K562 (cell line): ENCODE measurements at regions not wholly inside any gene's neighbourhood (a gene's known extent, or its start where the extent isn't known, plus 50 kb on each side); places are given as distances from the start of the nearest gene placed in this dataset.

ENCODE experiments used
- ATAC-seq: fragments of 200-7000 bp; cut with Tn5 transposase; 3 replicates; pipeline ENCODE4 v1.9.1; 2020; ENCODE audit warnings: moderate library complexity
- BruUV-seq: library from RNA; stranded (reverse); fragments of 400-500 nt; replicated peaks from 2 replicates; lab custom pipeline; 2021; lab: Mats Ljungman, UMichigan
- CTCF ChIA-PET: fragments of 300-600 bp; formaldehyde crosslinking; extraction: SDS; loops from one replicate; lab custom pipeline; 2021; ENCODE audit warnings: low intra/inter-chr PET ratio; lab: Yijun Ruan, JAX
- POLR2A ChIA-PET: fragments of 300-600, 350-650 bp; sonication (Branson Sonifier 250); formaldehyde crosslinking; extraction: SDS; loops from one replicate; lab custom pipeline; 2021; ENCODE audit warnings: antibody characterized with exemption, inconsistent platforms; lab: Yijun Ruan, JAX
- DNase-seq, 4 experiments: peaks; one replicate each; pipeline versions ENCODE4 v3.0.0 to v3.0.0-alpha.2; 2011 to 2018; ENCODE audit warnings: low spot score in 3 of 4, mixed read lengths in 3 of 4; ENCODE audit errors: extremely low read depth in 1 of 4
- FAIRE-seq: peaks from 2 replicates; lab custom pipeline; 2011; peaks lifted over from hg19 to GRCh38; lab: Jason Lieb, UNC
- H2AFZ ChIP-seq: 2 replicates; pipeline ENCODE4 v1.6.0; 2011; ENCODE audit warnings: low read depth, low read length, control low read depth, inconsistent platforms
- H3K27ac ChIP-seq: fragments of 200-600 bp; 3 replicates; pipeline ENCODE4 v1.8.0; 2011; ENCODE audit warnings: low read depth, mild to moderate bottlenecking, control low read depth, inconsistent platforms, low read length, moderate library complexity, mixed read lengths; ENCODE audit errors: extremely low read depth
- H3K27me3 ChIP-seq, 2 experiments: fragments of 300-600 bp in 1 of 2; 2 replicates in 1 of 2; 3 replicates in 1 of 2; pipeline versions ENCODE4 v1.6.0 to v1.8.0; 2011; ENCODE audit warnings: inconsistent platforms in 2 of 2, low read length in 2 of 2, mild to moderate bottlenecking in 1 of 2, mixed read lengths in 1 of 2, moderate library complexity in 1 of 2; ENCODE audit not compliant: control insufficient read depth in 2 of 2, insufficient read depth in 2 of 2
- H3K36me3 ChIP-seq: fragments of 300-600 bp; 3 replicates; pipeline ENCODE4 v1.8.0; 2011; ENCODE audit warnings: mild to moderate bottlenecking, low read length, inconsistent platforms; ENCODE audit not compliant: control insufficient read depth, insufficient read depth
- H3K4me1 ChIP-seq, 2 experiments: fragments of 200-600 bp in 1 of 2; replicated peaks in 1 of 2; 2 replicates in 1 of 2; 3 replicates in 1 of 2; pipeline versions ENCODE4 v1.5.1 to v1.8.0; 2011; ENCODE audit warnings: inconsistent platforms in 2 of 2, low read length in 2 of 2, mild to moderate bottlenecking in 1 of 2, mixed read lengths in 1 of 2, moderate library complexity in 1 of 2; ENCODE audit not compliant: control insufficient read depth in 2 of 2, insufficient read depth in 2 of 2
- H3K4me2 ChIP-seq: 2 replicates; pipeline ENCODE4 v1.6.1; 2011; ENCODE audit warnings: low read length, control low read depth, inconsistent platforms, mixed read lengths; ENCODE audit not compliant: insufficient read depth
- H3K4me3 ChIP-seq: fragments of 200-600 bp; sonication (generic), shearing (Covaris generic); 2 replicates; pipeline ENCODE4 v1.5.1; 2016; ENCODE audit warnings: control low read depth, inconsistent platforms
- H3K79me2 ChIP-seq: fragments of 200-600 bp; 3 replicates; pipeline ENCODE4 v1.8.0; 2011; ENCODE audit warnings: low read length, inconsistent platforms; ENCODE audit not compliant: control insufficient read depth, insufficient read depth
- H3K9ac ChIP-seq, 2 experiments: 2 replicates each; pipeline versions ENCODE4 v1.6.0 to v1.6.1; 2011; ENCODE audit warnings: low read depth in 2 of 2, low read length in 2 of 2, control low read depth in 1 of 2, inconsistent platforms in 1 of 2, mild to moderate bottlenecking in 1 of 2, mixed read lengths in 1 of 2; ENCODE audit not compliant: insufficient read depth in 1 of 2
- H3K9me1 ChIP-seq: one replicate; pipeline ENCODE4 v1.6.0; 2011; ENCODE audit warnings: inconsistent platforms, mild to moderate bottlenecking, low read length, moderate library complexity; ENCODE audit not compliant: control insufficient read depth, insufficient read depth
- H3K9me3 ChIP-seq: replicated peaks from 2 replicates; pipeline ENCODE4 v1.5.1; 2011; ENCODE audit warnings: low read depth, low read length, inconsistent platforms; ENCODE audit not compliant: control insufficient read depth, insufficient read depth
- H4K20me1 ChIP-seq: replicated peaks from 2 replicates; pipeline ENCODE4 v1.6.1; 2011; ENCODE audit warnings: low read length, inconsistent platforms, mixed read lengths; ENCODE audit not compliant: control insufficient read depth, insufficient read depth
- FOXK2 ChIP-seq, 2 experiments: fragments of 450-650 bp; IDR thresholded peaks in 1 of 2; conservative IDR thresholded peaks in 1 of 2; 2 replicates each; pipeline ENCODE4 v1.6.1; 2016; ENCODE audit warnings: low read depth in 2 of 2, mild to moderate bottlenecking in 1 of 2
- HNRNPL ChIP-seq: fragments of 200-400 bp; formaldehyde crosslinking; IDR thresholded peaks from 2 replicates; pipeline ENCODE4 v1.6.1; 2017; ENCODE audit warnings: low read depth, mild to moderate bottlenecking, low read length
- NCOA1 ChIP-seq: fragments of 450-650 bp; IDR thresholded peaks from 2 replicates; pipeline ENCODE4 v1.6.1; 2016; ENCODE audit warnings: low read depth
- PTTG1 ChIP-seq: fragments of 450-650 bp; IDR thresholded peaks from 2 replicates; pipeline ENCODE4 v1.6.1; 2016; ENCODE audit warnings: low read depth, mild to moderate bottlenecking, missing genetic modification characterization, missing compliant biosample characterization
- SIN3A ChIP-seq, 2 experiments: fragments of 150-350 bp in 1 of 2; IDR thresholded peaks; 2 replicates each; pipeline ENCODE4 v1.6.1; 2011 to 2016; ENCODE audit warnings: borderline replicate concordance in 2 of 2, low read depth in 2 of 2, low read length in 2 of 2, mild to moderate bottlenecking in 2 of 2, moderate library complexity in 2 of 2; ENCODE audit not compliant: control insufficient read depth in 1 of 2
- ZKSCAN8 ChIP-seq: fragments of 200-800 bp; sonication (Bioruptor generic); IDR thresholded peaks from 2 replicates; pipeline ENCODE4 v1.6.1; 2016; ENCODE audit warnings: missing genetic modification characterization, missing compliant biosample characterization
- ZNF133 ChIP-seq: fragments of 250-450 bp; sonication (Bioruptor Pico); IDR thresholded peaks from 2 replicates; pipeline ENCODE4 v1.4.0; 2020; ENCODE audit warnings: mild to moderate bottlenecking
- ZNF184 ChIP-seq: sonication (generic); formaldehyde crosslinking; IDR thresholded peaks from 2 replicates; pipeline ENCODE4 v1.5.0; 2020; ENCODE audit warnings: missing genetic modification reagents
- ZNF3 ChIP-seq: fragments of 250-450 bp; sonication (Bioruptor Pico); IDR thresholded peaks from 2 replicates; pipeline ENCODE4 v1.5.0; 2021; ENCODE audit warnings: mild to moderate bottlenecking, moderate library complexity
- WGBS: fragments of 100-300 bp; shearing (Covaris generic); methylation state at CpG from one replicate; pipeline ENCODE4 v1.1.6; 2016; ENCODE audit warnings: low coverage, mixed read lengths; ENCODE audit not compliant: insufficient coverage; ENCODE audit errors: missing lambda C conversion rate; 5-methylcytosine and 5-hydroxymethylcytosine counted together
- in situ Hi-C: fragments of 300-500 bp; cut with MboI; formaldehyde crosslinking; loops from 4 replicates; pipeline ENCODE4 v1.15.0; 2018; ENCODE audit warnings: inconsistent platforms, mixed read lengths
- intact Hi-C: fragments of 100-400 bp; cut with micrococcal nuclease; formaldehyde crosslinking; loops from 2 replicates; pipeline ENCODE4 v1.14.2; 2022
- TF ChIP-seq, protein P1 (sequence below): fragments of 450-650 bp; IDR thresholded peaks from one replicate; pipeline ENCODE4 v1.6.1; 2018; ENCODE audit warnings: mild to moderate bottlenecking, moderate library complexity; ENCODE audit not compliant: partially characterized antibody
- TF ChIP-seq, protein P2 (sequence below): fragments of 450-650 bp; IDR thresholded peaks from 2 replicates; pipeline ENCODE4 v1.6.1; 2016; ENCODE audit warnings: mild to moderate bottlenecking
- TF ChIP-seq, protein P3 (sequence below): fragments of 200-400 bp; formaldehyde crosslinking; IDR thresholded peaks from 2 replicates; pipeline ENCODE4 v1.6.1; 2017; ENCODE audit warnings: mild to moderate bottlenecking, low read depth, low read length, moderate library complexity

DNA sequence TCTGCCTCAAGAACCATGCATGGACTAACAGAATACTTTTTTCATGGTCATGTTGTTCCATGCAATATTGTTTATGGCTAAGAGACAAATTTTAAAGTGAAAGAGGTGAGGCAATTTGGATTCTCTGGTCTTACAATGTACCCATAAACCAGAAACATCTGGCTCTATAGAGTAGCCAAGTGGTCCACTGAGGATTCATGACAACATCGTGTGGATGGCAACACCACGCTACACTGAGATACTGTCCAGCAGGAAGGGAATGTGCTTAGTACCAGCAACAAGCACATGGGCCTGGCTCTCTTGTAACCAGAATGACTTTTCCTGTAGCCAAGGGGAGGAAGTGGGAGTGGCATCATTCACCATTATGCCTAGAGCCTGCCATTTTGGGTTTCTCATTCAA, 218.2 kb downstream of the GADD45G start:
- Histone ChIP-seq H3K4me2 (no peak overlapping the region), H2AFZ (no peak overlapping the region), H3K9me3 (no peaks in the 10 kb centered on the region), H4K20me1 (no peaks in the 10 kb centered on the region), H3K4me3 (no peak overlapping the region), H3K36me3 (no peaks in the 10 kb centered on the region), H3K4me1 (no peaks in the 10 kb centered on the region), H3K79me2 (no peaks in the 10 kb centered on the region), H3K9ac (no peak overlapping the region), H3K27me3 (no peaks in the 10 kb centered on the region; a peak in 1 of 5 replicates), H3K9me1 (no peaks in the 10 kb centered on the region), H3K27ac (no peak overlapping the region)
- DNase-seq (no peak), ATAC-seq (no peak), FAIRE-seq (no peak)
- CTCF ChIA-PET = no interaction called here
- POLR2A ChIA-PET = no interaction called here
- intact Hi-C loops = no loop called here
- WGBS = 0% methylated on average over 2 of the region's 2 CpGs
- BruUV-seq = no TSS peak
- in situ Hi-C loops = no loop called here
- TF ChIP-seq FOXK2 (conservative IDR thresholded peaks at IDR 0.05 in 1 of 2, IDR thresholded peaks at IDR 0.05 in 1 of 2; ENCODE audit: low read depth in 2 of 2) (no peak), SIN3A (IDR thresholded peaks at IDR 0.05; ENCODE audit: borderline replicate concordance in 2 of 2, control insufficient read depth in 1 of 2, low read depth in 2 of 2, low read length in 2 of 2) (no peak), ZNF184 (CRISPR knock-in tag) (no peak), PTTG1 (tag) (no peak), ZNF3 (CRISPR knock-in tag) (no peak), HNRNPL (no peak), ZNF133 (CRISPR knock-in tag) (no peak), ZKSCAN8 (CRISPR knock-in tag) (no peak), NCOA1 (no peak)
- TF ChIP-seq, protein P1, sequence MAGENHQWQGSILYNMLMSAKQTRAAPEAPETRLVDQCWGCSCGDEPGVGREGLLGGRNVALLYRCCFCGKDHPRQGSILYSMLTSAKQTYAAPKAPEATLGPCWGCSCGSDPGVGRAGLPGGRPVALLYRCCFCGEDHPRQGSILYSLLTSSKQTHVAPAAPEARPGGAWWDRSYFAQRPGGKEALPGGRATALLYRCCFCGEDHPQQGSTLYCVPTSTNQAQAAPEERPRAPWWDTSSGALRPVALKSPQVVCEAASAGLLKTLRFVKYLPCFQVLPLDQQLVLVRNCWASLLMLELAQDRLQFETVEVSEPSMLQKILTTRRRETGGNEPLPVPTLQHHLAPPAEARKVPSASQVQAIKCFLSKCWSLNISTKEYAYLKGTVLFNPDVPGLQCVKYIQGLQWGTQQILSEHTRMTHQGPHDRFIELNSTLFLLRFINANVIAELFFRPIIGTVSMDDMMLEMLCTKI = no peak
- TF ChIP-seq, protein P2, sequence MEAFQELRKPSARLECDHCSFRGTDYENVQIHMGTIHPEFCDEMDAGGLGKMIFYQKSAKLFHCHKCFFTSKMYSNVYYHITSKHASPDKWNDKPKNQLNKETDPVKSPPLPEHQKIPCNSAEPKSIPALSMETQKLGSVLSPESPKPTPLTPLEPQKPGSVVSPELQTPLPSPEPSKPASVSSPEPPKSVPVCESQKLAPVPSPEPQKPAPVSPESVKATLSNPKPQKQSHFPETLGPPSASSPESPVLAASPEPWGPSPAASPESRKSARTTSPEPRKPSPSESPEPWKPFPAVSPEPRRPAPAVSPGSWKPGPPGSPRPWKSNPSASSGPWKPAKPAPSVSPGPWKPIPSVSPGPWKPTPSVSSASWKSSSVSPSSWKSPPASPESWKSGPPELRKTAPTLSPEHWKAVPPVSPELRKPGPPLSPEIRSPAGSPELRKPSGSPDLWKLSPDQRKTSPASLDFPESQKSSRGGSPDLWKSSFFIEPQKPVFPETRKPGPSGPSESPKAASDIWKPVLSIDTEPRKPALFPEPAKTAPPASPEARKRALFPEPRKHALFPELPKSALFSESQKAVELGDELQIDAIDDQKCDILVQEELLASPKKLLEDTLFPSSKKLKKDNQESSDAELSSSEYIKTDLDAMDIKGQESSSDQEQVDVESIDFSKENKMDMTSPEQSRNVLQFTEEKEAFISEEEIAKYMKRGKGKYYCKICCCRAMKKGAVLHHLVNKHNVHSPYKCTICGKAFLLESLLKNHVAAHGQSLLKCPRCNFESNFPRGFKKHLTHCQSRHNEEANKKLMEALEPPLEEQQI = no peak
- TF ChIP-seq, protein P3, sequence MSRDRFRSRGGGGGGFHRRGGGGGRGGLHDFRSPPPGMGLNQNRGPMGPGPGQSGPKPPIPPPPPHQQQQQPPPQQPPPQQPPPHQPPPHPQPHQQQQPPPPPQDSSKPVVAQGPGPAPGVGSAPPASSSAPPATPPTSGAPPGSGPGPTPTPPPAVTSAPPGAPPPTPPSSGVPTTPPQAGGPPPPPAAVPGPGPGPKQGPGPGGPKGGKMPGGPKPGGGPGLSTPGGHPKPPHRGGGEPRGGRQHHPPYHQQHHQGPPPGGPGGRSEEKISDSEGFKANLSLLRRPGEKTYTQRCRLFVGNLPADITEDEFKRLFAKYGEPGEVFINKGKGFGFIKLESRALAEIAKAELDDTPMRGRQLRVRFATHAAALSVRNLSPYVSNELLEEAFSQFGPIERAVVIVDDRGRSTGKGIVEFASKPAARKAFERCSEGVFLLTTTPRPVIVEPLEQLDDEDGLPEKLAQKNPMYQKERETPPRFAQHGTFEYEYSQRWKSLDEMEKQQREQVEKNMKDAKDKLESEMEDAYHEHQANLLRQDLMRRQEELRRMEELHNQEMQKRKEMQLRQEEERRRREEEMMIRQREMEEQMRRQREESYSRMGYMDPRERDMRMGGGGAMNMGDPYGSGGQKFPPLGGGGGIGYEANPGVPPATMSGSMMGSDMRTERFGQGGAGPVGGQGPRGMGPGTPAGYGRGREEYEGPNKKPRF = no peak
